DND-41 (cell line): ENCODE measurements at regions not wholly inside any gene's neighbourhood (a gene's known extent, or its start where the extent isn't known, plus 50 kb on each side); places are given as distances from the start of the nearest gene placed in this dataset.

Experiments used
- ATAC-seq: fragments of 200-7000 bp; cut with Tn5 transposase; 3 replicates; pipeline ENCODE4 v1.9.1; 2021; ENCODE audit warnings: low read depth; ENCODE audit not compliant: insufficient read depth
- DNase-seq: peaks from one replicate; pipeline ENCODE4 v3.0.0-alpha.2; 2020
- H2AFZ ChIP-seq: 2 replicates; pipeline ENCODE4 v1.6.0; 2012; ENCODE audit warnings: low read depth, low read length
- H3K27ac ChIP-seq: 2 replicates; pipeline ENCODE4 v1.5.1; 2012; ENCODE audit warnings: low read length, inconsistent platforms
- H3K27me3 ChIP-seq: fragments of 200-600 bp; sonication (generic); 2 replicates; pipeline ENCODE4 v1.6.0; 2012; ENCODE audit warnings: low read length, mild to moderate bottlenecking, inconsistent platforms; ENCODE audit not compliant: insufficient read depth, poor library complexity
- H3K36me3 ChIP-seq: 2 replicates; pipeline ENCODE4 v1.5.1; 2012; ENCODE audit warnings: low read length, inconsistent platforms; ENCODE audit not compliant: insufficient read depth
- H3K4me1 ChIP-seq: 2 replicates; pipeline ENCODE4 v1.5.1; 2012; ENCODE audit warnings: mild to moderate bottlenecking, low read length; ENCODE audit not compliant: insufficient read depth
- H3K4me2 ChIP-seq: 2 replicates; pipeline ENCODE4 v1.6.0; 2012; ENCODE audit warnings: mild to moderate bottlenecking, moderate library complexity, low read length, inconsistent platforms; ENCODE audit not compliant: insufficient read depth
- H3K4me3 ChIP-seq, 2 experiments: fragments of 200-600 bp in 1 of 2; shearing (Covaris generic) in 1 of 2; 2 replicates each; pipeline ENCODE4 v1.5.1; 2012 to 2016; ENCODE audit warnings: inconsistent platforms in 2 of 2, low read length in 2 of 2, mild to moderate bottlenecking in 2 of 2, low read depth in 1 of 2, moderate library complexity in 1 of 2
- H3K79me2 ChIP-seq: 2 replicates; pipeline ENCODE4 v1.6.0; 2012; ENCODE audit warnings: low read length, inconsistent platforms; ENCODE audit not compliant: insufficient read depth
- H3K9ac ChIP-seq: 2 replicates; pipeline ENCODE4 v1.6.0; 2012; ENCODE audit warnings: low read depth, mild to moderate bottlenecking, inconsistent platforms, low read length, moderate library complexity
- H3K9me3 ChIP-seq: 2 replicates; pipeline ENCODE4 v1.5.1; 2012; ENCODE audit warnings: low read length, moderate library complexity, mild to moderate bottlenecking, inconsistent platforms; ENCODE audit not compliant: insufficient read depth, severe bottlenecking
- H4K20me1 ChIP-seq: 2 replicates; pipeline ENCODE4 v1.6.0; 2012; ENCODE audit warnings: low read length; ENCODE audit not compliant: insufficient read depth
- EZH2 ChIP-seq: IDR thresholded peaks from 3 replicates; pipeline ENCODE4 v1.6.1; 2012; ENCODE audit warnings: borderline replicate concordance, low read depth, mild to moderate bottlenecking, moderate library complexity, low read length, inconsistent platforms; ENCODE audit not compliant: severe bottlenecking
- TF ChIP-seq, protein P1 (sequence below): IDR thresholded peaks from 2 replicates; pipeline ENCODE4 v1.5.1; 2012; ENCODE audit warnings: borderline replicate concordance, low read length, moderate library complexity, mild to moderate bottlenecking; ENCODE audit not compliant: poor library complexity, severe bottlenecking; ENCODE audit errors: extremely low read depth

DNA sequence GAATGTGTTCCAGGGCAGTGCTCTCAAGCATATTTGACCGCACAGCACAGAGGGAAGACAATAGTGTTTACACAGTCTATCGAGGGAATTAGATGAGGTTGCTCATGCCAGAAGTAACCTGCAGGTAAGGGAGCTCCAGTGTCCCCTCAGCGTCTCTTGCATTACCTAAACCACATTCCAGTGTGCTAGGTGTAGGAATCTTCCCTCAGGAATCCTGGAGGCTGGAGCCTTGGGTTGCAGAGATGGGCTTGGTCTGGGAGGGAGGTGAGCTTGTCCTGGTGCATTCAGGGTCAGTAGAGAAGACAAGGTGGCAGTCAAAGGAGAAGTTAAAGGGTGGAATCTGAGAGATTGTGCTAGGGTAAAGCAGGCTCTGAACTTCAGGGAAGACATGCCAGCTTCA, 56.3 kb downstream of the SOX14 start:
- no peak overlapping the region for H3K4me2 ChIP-seq
- no peaks in the 10 kb centered on the region for H3K4me1 ChIP-seq
- no peaks in the 10 kb centered on the region for H3K79me2 ChIP-seq
- H4K20me1 ChIP-seq: no peaks in the 10 kb centered on the region
- no peak overlapping the region for H3K27ac ChIP-seq
- peaks cover 4% of the 10 kb centered on the region for H3K27me3 ChIP-seq
- H3K9ac ChIP-seq: no peak overlapping the region
- no peaks in the 10 kb centered on the region for H3K36me3 ChIP-seq
- H3K9me3 ChIP-seq: no peaks in the 10 kb centered on the region
- no peak for ATAC-seq
- TF ChIP-seq, protein P1, sequence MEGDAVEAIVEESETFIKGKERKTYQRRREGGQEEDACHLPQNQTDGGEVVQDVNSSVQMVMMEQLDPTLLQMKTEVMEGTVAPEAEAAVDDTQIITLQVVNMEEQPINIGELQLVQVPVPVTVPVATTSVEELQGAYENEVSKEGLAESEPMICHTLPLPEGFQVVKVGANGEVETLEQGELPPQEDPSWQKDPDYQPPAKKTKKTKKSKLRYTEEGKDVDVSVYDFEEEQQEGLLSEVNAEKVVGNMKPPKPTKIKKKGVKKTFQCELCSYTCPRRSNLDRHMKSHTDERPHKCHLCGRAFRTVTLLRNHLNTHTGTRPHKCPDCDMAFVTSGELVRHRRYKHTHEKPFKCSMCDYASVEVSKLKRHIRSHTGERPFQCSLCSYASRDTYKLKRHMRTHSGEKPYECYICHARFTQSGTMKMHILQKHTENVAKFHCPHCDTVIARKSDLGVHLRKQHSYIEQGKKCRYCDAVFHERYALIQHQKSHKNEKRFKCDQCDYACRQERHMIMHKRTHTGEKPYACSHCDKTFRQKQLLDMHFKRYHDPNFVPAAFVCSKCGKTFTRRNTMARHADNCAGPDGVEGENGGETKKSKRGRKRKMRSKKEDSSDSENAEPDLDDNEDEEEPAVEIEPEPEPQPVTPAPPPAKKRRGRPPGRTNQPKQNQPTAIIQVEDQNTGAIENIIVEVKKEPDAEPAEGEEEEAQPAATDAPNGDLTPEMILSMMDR: no peak
- no peak for TF ChIP-seq EZH2
- no peak overlapping the region for H2AFZ ChIP-seq
- no peak overlapping the region for H3K4me3 ChIP-seq
- no peak for DNase-seq

DNA sequence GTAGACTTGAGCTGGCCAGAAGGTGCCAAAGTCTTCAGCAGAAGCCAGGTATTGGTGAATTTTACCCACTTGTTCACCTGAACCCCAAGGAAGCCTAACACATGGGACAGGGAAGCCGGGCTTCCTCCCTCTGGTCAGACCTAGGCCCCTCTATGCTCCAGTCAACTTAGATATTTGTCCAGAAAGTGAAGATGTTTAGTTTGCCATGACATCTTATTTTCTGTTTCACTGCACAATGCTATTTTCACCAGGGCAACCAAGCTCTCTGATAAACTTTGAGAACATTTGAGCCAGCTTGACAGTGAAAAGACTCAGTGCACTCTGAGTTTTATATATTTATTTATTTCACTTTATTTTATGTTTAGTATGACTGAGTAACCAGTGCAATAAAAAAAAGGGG, 71.0 kb downstream of the SOX14 start:
- H3K36me3 ChIP-seq: no peaks in the 10 kb centered on the region
- DNase-seq (no peak), ATAC-seq (no peak)
- H4K20me1 ChIP-seq: no peaks in the 10 kb centered on the region
- no peak for TF ChIP-seq EZH2
- TF ChIP-seq, protein P1: no peak
- H3K27ac ChIP-seq: no peak overlapping the region
- peaks cover 3% of the 10 kb centered on the region for H3K9me3 ChIP-seq
- no peak overlapping the region for H3K4me3 ChIP-seq
- peaks cover 26% of the 10 kb centered on the region for H3K27me3 ChIP-seq
- H3K4me1 ChIP-seq: no peaks in the 10 kb centered on the region
- H3K4me2 ChIP-seq: no peak overlapping the region
- no peak overlapping the region for H3K9ac ChIP-seq
- no peaks in the 10 kb centered on the region for H3K79me2 ChIP-seq
- no peak overlapping the region for H2AFZ ChIP-seq

DNA sequence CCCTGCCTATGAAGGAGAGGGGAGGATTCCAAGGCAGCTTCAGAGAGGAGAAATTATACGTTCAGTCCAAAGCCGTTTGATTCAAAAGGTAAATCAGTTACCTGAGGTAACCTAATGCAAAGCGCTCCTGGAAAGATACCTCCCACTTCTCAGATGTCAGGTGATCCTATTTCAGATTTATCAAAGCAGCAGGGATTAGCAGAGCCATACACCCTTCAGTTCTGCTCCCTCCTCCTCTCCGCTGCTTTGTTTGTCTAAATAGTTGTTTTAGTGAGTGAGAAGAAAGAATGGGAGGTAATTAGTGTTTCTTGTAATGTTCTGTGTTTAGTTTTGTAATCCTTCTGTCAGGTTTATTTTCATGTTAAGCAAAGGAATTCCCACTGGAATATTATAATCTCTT, 81.1 kb downstream of the SOX14 start:
- Histone ChIP-seq H3K36me3 (no peaks in the 10 kb centered on the region), H3K9ac (no peak overlapping the region), H3K4me1 (no peaks in the 10 kb centered on the region), H3K79me2 (no peaks in the 10 kb centered on the region), H3K27me3 (peaks cover 10% of the 10 kb centered on the region), H3K4me3 (no peak overlapping the region), H4K20me1 (no peaks in the 10 kb centered on the region), H3K4me2 (no peak overlapping the region), H3K27ac (no peak overlapping the region), H2AFZ (no peak overlapping the region), H3K9me3 (no peaks in the 10 kb centered on the region)
- TF ChIP-seq, protein P1: no peak
- TF ChIP-seq EZH2: no peak
- ATAC-seq (no peak), DNase-seq (no peak)

DNA sequence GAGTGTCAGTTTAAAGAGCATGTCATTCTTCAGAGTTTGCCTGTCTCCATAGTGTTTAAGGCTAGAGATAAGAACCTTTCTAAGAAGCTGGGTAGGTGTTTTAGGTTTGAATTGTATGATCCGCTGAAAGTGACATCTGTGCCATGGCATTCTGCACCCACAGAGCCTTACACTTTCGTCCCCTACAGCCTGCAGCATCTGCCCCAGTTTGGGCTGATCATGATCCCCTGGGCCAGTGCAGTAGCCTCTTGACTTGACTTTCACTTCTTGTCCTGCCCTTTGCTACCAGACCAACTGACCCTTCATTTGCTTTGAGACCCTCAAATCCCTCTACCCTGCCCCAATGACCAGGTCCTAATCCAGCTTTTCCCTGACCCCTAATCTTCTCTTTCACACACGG, 81.6 kb downstream of the SOX14 start:
- no peak overlapping the region for H3K4me3 ChIP-seq
- DNase-seq: no peak
- no peaks in the 10 kb centered on the region for H3K79me2 ChIP-seq
- H3K4me1 ChIP-seq: no peaks in the 10 kb centered on the region
- no peaks in the 10 kb centered on the region for H4K20me1 ChIP-seq
- H3K27me3 ChIP-seq: peaks cover 10% of the 10 kb centered on the region
- H2AFZ ChIP-seq: no peak overlapping the region
- no peak for ATAC-seq
- no peak overlapping the region for H3K4me2 ChIP-seq
- H3K27ac ChIP-seq: no peak overlapping the region
- no peaks in the 10 kb centered on the region for H3K9me3 ChIP-seq
- H3K36me3 ChIP-seq: no peaks in the 10 kb centered on the region
- TF ChIP-seq, protein P1: no peak
- TF ChIP-seq EZH2: no peak
- no peak overlapping the region for H3K9ac ChIP-seq
